Panc1 (cell line): ENCODE measurements at regions not wholly inside any gene's neighbourhood (a gene's known extent, or its start where the extent isn't known, plus 50 kb on each side); places are given as distances from the start of the nearest gene placed in this dataset.

Experiments used
- ATAC-seq: fragments of 200-7000 bp; cut with Tn5 transposase; 2 replicates; pipeline ENCODE4 v1.9.1; 2020; ENCODE audit warnings: mild to moderate bottlenecking, moderate library complexity
- BruUV-seq: library from RNA; stranded (reverse); fragments of 400-500 nt; replicated peaks from 2 replicates; lab custom pipeline; 2021; lab: Mats Ljungman, UMichigan
- CTCF ChIA-PET: fragments of 300-600 bp; sonication (Branson Sonifier 250); formaldehyde crosslinking; loops from one replicate; lab custom pipeline; 2022; ENCODE audit warnings: antibody characterized with exemption; lab: Charles Lee
- POLR2A ChIA-PET: fragments of 300-600 bp; sonication (Branson Sonifier 250); formaldehyde crosslinking; loops from one replicate; lab custom pipeline; 2022; ENCODE audit warnings: antibody characterized with exemption; lab: Charles Lee
- DNase-seq: peaks from one replicate; pipeline ENCODE4 v3.0.0-alpha.2; 2010; ENCODE audit warnings: low read depth, low spot score
- H3K27ac ChIP-seq: 2 replicates; pipeline ENCODE4 v1.5.1; 2011; ENCODE audit warnings: mild to moderate bottlenecking, low read length, inconsistent platforms
- H3K27me3 ChIP-seq: fragments of 200-500 bp; sonication (Bioruptor generic); 2 replicates; pipeline ENCODE4 v1.6.0; 2014; ENCODE audit warnings: low read length, inconsistent platforms; ENCODE audit not compliant: control insufficient read depth, insufficient read depth
- H3K36me3 ChIP-seq: fragments of 200-500 bp; sonication (Bioruptor generic); 2 replicates; pipeline ENCODE4 v1.5.1; 2014; ENCODE audit warnings: inconsistent platforms, mild to moderate bottlenecking, low read length, moderate library complexity; ENCODE audit not compliant: control insufficient read depth, insufficient read depth
- H3K4me1 ChIP-seq: 2 replicates; pipeline ENCODE4 v1.5.1; 2011; ENCODE audit warnings: inconsistent platforms, mild to moderate bottlenecking, low read length, moderate library complexity; ENCODE audit not compliant: control insufficient read depth, insufficient read depth
- H3K4me3 ChIP-seq, 2 experiments: 2 replicates each; pipeline ENCODE4 v1.5.1; 2011 to 2012; ENCODE audit warnings: low read depth in 2 of 2, low read length in 2 of 2, mild to moderate bottlenecking in 2 of 2, inconsistent platforms in 1 of 2, moderate library complexity in 1 of 2
- H3K9me3 ChIP-seq: fragments of 200-500 bp; sonication (Bioruptor generic); 2 replicates; pipeline ENCODE4 v1.5.1; 2014; ENCODE audit warnings: low read depth, mild to moderate bottlenecking, inconsistent platforms, low read length, moderate library complexity; ENCODE audit not compliant: control insufficient read depth, insufficient read depth
- POLR2AphosphoS5 ChIP-seq: IDR thresholded peaks from 2 replicates; pipeline ENCODE4 v1.6.1; 2012; ENCODE audit warnings: mild to moderate bottlenecking, low read depth, low read length, moderate library complexity
- REST ChIP-seq, 2 experiments: IDR thresholded peaks; 2 replicates each; pipeline ENCODE4 v1.6.1; 2011 to 2012; ENCODE audit warnings: low read depth in 2 of 2, control low read depth in 1 of 2, low read length in 1 of 2, mild to moderate bottlenecking in 1 of 2, moderate library complexity in 1 of 2; ENCODE audit not compliant: insufficient read depth in 1 of 2
- SIN3A ChIP-seq: IDR thresholded peaks from 2 replicates; pipeline ENCODE4 v1.6.1; 2012; ENCODE audit warnings: low read depth, mild to moderate bottlenecking, low read length, moderate library complexity, borderline replicate concordance; ENCODE audit not compliant: insufficient read depth
- TCF7L2 ChIP-seq: IDR thresholded peaks from 2 replicates; pipeline ENCODE4 v1.6.1; 2011; ENCODE audit warnings: mild to moderate bottlenecking, low read depth, low read length, inconsistent platforms
- in situ Hi-C: cut with HindIII; loops from 2 replicates; pipeline ENCODE4 v1.10.0; 2016; ENCODE audit warnings: low sequenced_read_pairs, low pct_unique_long_range_greater_than_20kb
- intact Hi-C: fragments of 100-400 bp; cut with micrococcal nuclease; formaldehyde crosslinking; loops from one replicate; pipeline ENCODE4 v1.10.0; 2022; ENCODE audit not compliant: unreplicated experiment
- TF ChIP-seq, protein P1 (sequence below): fragments of 450-650 bp; IDR thresholded peaks from 2 replicates; pipeline ENCODE4 v1.5.1; 2017; ENCODE audit warnings: mild to moderate bottlenecking

GRCh38 chr13:103145442-103145841 lies 79.2 kb upstream of the SLC10A2 start:
- CTCF ChIA-PET: no interaction called here
- Histone ChIP-seq H3K27ac (no peak overlapping the region), H3K4me1 (no peaks in the 10 kb centered on the region), H3K36me3 (no peaks in the 10 kb centered on the region), H3K4me3 (no peak overlapping the region), H3K9me3 (no peaks in the 10 kb centered on the region), H3K27me3 (no peaks in the 10 kb centered on the region)
- intact Hi-C loops: no loop called here
- POLR2A ChIA-PET: interaction anchor here (0.6 kb wide), 1 partner anchor 156 kb away, joined by 3 read pairs; no protein-coding TSS in a partner anchor
- no peak for ATAC-seq
- DNase-seq: no peak
- no peak for TF ChIP-seq POLR2AphosphoS5
- TF ChIP-seq, protein P1, sequence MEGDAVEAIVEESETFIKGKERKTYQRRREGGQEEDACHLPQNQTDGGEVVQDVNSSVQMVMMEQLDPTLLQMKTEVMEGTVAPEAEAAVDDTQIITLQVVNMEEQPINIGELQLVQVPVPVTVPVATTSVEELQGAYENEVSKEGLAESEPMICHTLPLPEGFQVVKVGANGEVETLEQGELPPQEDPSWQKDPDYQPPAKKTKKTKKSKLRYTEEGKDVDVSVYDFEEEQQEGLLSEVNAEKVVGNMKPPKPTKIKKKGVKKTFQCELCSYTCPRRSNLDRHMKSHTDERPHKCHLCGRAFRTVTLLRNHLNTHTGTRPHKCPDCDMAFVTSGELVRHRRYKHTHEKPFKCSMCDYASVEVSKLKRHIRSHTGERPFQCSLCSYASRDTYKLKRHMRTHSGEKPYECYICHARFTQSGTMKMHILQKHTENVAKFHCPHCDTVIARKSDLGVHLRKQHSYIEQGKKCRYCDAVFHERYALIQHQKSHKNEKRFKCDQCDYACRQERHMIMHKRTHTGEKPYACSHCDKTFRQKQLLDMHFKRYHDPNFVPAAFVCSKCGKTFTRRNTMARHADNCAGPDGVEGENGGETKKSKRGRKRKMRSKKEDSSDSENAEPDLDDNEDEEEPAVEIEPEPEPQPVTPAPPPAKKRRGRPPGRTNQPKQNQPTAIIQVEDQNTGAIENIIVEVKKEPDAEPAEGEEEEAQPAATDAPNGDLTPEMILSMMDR: no peak
- TF ChIP-seq REST (IDR thresholded peaks at IDR 0.05; ENCODE audit: insufficient read depth in 1 of 2, low read depth in 2 of 2, low read length in 1 of 2): no peak
- no peak for TF ChIP-seq SIN3A
- in situ Hi-C loops: no loop called here
- BruUV-seq: no TSS peak

DNA sequence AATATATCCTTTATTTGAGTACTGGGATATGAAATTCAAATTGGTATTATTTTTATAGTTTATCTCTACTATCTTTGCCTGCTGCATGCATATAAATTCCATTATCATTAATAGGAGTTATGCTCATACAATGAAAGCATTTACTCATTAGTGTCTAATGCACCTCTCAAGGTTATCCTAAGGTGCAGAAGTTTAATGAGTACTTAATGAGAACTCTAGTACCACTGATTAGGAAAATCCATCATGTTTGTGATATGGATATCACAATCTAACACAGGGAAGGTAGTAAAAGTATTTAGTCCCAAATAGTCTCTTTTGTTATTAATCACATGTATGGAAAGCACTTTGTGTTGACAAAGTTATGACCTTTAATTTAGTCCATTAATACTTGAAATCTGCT lies 77.2 kb upstream of the SLC10A2 start:
- TF ChIP-seq POLR2AphosphoS5 (no peak), REST (IDR thresholded peaks at IDR 0.05; ENCODE audit: insufficient read depth in 1 of 2, low read depth in 2 of 2, low read length in 1 of 2) (no peak), TCF7L2 (no peak), SIN3A (no peak)
- TF ChIP-seq, protein P1: no peak
- POLR2A ChIA-PET: no interaction called here
- no peaks in the 10 kb centered on the region for H3K4me1 ChIP-seq
- BruUV-seq: no TSS peak
- H3K27me3 ChIP-seq: no peaks in the 10 kb centered on the region
- H3K4me3 ChIP-seq: no peak overlapping the region
- CTCF ChIA-PET: no interaction called here
- H3K36me3 ChIP-seq: no peaks in the 10 kb centered on the region
- intact Hi-C loops: loop anchor here (5.0 kb wide), 1 partner anchor 226 kb away; no protein-coding TSS in a partner anchor
- no peak for ATAC-seq
- in situ Hi-C loops: no loop called here
- no peaks in the 10 kb centered on the region for H3K9me3 ChIP-seq
- H3K27ac ChIP-seq: no peak overlapping the region
- no peak for DNase-seq
